GM19023 (cell line): ENCODE measurements at regions not wholly inside any gene's neighbourhood (a gene's known extent, or its start where the extent isn't known, plus 50 kb on each side); places are given as distances from the start of the nearest gene placed in this dataset.

Source experiments
- ATAC-seq: cut with Tn5 transposase; IDR thresholded peaks from one replicate; pipeline ENCODE4 v1.9.1; 2021; ENCODE audit warnings: mild to moderate bottlenecking, moderate library complexity; ENCODE audit not compliant: unreplicated experiment

DNA sequence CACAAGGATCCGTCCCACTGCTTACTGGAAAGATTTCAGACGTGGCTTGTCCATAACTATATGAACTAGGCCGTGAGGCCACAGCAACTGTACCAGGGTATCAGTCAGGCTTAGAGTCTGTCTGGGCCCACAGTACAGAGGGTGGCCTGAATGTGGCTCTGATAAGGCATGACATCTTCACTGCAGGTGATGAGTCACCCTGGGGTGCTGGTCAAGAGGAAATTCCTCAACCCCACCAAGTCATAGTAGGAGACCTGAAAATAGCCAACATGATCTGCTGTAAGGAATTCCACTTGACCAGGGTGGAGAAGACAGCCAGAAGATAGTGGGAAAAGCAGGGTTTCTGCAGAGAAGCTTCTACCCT is 107.7 kb downstream of the INHBB start:
- no peak for ATAC-seq

GRCh38 chr2:120454654-120455385 is 108.9 kb downstream of the INHBB start:
- no peak for ATAC-seq

DNA sequence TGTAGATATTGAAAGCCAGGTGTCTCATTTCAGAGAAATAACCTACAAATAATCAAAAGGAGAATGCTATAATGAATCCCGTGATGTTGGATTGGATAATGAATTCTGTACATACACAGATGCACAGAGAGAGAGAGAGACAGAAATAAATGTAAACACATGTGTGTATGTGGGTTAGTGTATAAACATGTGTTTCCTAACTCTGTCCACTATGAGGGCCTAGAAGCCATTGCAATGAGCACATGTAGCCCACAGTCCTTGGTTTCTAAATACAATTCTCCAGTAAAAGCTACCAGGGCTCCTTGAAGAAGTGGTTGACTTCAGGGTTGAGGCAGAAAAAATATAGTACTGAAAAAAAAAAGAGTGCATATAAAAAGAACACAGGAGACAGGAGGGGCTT is 109.5 kb downstream of the INHBB start:
- no peak for ATAC-seq

GRCh38 chr2:120456867-120457266 is 110.9 kb downstream of the INHBB start:
- no peak for ATAC-seq

DNA sequence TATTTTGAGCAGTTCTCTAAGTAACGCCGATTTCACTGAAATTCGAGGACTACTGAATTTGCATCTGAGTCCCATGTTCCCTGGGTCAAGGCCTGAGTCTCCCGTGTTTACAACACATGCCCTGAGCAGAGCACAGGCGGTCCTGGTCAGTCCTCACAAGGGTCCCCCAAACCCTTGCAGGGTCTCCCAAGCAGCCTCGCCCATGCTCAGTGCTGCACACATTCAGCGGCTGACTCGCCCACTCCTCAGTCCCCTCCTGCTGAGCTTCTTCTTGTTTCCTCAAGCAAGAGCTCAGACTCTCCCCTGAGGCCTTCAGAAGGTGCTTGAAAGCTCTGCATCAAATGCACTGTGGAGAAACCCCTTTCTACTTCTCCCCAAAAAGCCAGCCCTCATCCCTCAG is 114.6 kb downstream of the INHBB start:
- no peak for ATAC-seq

DNA sequence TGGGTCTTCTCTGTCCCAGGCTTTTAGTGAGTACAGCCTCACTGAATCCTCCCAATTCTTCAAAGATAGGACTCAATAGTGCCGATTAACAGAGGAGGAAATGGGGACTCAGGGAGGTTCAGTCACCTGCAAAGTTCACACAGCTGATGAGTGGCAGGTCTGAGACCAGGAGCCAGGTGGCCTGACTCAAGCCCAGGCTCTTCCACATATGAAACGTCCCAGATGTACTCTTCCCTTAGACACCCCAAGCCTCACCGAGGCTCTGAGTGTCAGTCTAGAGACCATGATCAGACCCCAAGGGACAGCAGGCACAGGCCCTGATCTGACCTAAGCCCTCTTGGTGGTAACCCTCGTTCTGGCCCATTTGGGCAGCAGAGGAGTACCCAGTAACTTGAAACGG is 115.2 kb downstream of the INHBB start:
- ATAC-seq = no peak

- no peak for ATAC-seq
Observed at GRCh38 chr2:120461546-120462537, 115.9 kb downstream of the INHBB start.

DNA sequence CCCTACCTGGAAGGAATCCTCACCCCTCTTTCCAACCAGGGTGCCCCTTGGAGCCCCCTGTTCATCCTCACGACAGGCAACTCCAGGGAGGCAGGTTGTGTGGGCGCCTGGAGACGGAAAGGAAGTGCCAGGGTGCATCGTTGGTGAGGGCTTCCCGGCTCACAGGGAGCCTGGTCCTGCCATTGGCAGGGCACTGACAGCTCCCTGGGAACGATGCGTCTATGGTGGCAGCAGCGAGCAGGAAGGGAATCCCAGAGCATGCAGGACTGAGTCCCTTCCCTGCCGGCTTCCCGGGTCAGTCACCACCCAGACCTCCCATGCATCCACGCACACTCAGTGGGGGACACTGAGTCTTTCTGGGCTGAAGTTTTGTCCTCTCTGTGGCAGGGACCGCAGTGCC is 117.6 kb downstream of the INHBB start:
- ATAC-seq = no peak

- no peak for ATAC-seq
Observed at GRCh38 chr2:120463996-120464395, 118.1 kb downstream of the INHBB start.

DNA sequence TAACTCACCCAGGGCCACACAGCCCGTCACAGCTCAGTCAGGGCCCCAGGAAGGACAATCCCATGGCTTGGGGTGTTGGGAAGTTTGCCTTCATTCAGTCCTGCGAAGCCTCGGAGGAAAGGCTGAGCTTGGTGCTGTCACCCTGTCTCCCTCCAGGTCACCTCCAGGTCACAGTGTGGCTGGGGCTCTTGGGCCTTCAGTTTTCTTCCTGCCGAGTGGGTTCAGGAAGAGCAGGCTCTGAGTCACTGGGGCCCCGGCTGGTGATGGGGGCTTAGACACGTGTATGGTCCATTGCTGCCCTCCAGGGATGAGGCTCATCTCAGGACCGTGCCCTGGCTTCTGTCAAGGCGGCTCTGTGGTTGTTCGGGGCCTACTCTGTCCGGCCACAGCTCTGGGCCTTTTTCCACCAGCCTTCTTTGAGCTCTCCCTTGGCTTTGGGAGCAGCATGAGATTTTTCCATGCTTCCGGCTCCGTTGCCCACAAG is 118.6 kb downstream of the INHBB start:
- no peak for ATAC-seq

DNA sequence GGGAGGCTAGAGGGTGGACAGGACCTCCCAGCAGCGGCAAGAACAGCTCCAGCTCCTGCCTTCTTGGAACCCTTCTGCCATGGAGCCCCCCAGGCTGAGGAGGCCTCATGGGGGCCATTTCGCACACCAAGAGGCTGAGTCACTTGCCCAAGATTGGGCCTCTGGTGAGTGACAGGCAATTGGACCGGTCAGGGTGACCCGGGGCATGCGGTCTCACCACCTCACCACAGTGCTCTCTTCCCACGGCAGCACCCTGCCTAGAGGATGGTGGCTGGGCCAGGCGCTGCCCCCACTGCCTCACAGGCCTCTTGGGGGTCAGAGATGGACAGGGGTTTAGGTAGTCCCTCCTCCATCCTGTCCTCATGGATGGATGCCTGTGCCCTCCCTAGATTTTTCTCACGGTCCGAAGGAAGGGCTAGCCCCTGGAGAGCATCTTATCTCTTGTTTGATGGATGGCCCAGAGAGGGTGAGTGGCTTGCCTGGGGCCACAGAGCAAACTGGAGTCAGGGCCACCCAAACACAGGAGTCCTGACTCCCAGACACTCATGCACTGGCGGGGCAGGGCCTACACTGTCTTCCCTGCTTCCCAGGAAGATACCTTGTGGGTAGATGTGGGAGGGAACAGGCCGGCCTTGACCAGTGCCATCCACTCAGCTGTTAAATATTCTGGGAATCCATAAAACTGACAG is 119.2 kb downstream of the INHBB start:
- ATAC-seq = no peak

DNA sequence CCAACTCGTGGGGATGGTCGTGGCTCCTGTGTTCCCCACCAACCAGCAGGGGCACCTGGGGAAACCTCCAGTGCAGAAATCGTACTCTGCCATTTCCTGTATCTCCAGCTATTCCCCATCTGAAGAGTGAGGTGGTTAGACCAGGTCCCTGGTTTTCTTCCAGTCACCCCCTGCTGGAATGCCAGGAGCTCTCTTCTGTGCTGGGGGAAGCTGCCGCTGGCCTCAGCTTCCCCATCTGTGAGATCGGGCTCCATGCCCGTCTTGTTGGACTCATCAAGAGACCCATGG is 119.7 kb downstream of the INHBB start:
- ATAC-seq = no peak

DNA sequence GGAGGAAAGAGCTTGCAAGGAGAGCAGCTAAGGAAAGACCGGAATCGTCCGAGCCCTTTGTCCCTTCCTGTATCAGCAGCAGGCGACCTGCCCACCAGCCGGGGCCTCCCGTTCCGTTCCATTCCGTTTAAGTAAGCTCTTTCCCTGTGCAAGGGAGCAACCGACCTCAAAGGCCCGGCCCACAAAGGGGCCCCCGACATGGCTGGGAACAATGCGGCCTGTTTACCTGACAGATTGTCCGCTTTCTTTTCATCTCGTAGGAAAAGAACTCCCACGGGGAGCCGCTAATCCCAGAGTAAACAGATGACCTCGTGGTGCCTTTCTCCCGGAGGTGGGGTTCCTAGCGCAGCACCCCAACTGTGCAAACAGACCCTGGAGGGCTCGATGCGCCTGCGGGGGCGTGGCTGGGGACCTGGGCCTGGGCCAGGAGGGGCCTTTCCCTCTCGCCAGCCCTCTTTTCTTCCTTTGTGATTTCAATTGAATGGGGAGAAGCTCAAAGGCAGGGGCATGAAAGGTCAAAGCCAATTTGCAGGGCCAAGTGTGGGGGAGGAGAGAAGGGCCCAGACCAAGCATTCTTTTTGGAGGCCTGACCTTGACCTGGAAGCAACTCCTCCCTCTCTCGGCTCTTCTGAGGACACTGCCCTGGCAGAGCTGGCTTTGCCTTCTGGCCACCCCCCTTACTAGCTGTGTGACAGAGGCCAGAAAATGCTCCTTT is 120.2 kb downstream of the INHBB start:
- ATAC-seq = no peak

GRCh38 chr2:120466704-120467054 is 120.7 kb downstream of the INHBB start:
- no peak for ATAC-seq

DNA sequence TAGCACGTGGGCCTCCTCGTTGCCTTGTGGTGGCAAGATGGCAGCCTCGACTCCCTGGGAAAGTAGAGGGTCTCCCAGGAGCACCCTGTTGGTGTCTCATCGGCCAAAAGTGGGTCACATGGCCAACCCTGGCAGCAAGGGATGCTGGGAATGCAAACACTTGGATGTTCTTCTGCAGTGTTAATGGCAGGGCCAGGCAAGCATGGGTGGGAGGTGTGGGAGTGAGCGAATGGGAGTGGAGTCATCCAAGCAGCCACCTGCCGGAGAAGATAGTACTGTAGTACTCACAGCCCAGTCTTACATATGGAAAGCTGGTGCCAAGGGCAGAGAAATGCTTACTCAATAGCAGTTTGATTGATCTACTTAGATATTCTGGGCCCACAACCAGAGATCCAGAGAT is 122.2 kb downstream of the INHBB start:
- ATAC-seq = no peak

DNA sequence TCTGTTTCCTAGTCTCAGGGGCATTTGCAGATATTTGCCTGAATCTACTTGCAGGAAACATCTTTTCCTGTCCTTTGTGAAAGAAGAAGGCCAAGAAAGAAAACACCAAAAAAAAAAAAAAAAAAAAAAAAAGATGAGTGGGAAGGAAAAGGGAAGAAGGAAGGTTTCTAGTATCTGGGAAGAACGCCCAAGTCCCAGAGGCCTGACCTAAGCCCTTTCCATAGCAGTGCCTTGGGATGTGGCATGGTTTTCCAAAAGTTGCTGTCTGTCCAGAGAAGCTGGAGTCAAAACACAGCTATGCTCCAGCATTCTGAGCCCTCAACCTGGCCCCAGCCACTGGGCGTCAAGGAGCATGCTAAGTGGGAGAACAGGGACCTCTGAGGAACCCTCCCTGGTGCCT is 123.5 kb downstream of the INHBB start:
- no peak for ATAC-seq

DNA sequence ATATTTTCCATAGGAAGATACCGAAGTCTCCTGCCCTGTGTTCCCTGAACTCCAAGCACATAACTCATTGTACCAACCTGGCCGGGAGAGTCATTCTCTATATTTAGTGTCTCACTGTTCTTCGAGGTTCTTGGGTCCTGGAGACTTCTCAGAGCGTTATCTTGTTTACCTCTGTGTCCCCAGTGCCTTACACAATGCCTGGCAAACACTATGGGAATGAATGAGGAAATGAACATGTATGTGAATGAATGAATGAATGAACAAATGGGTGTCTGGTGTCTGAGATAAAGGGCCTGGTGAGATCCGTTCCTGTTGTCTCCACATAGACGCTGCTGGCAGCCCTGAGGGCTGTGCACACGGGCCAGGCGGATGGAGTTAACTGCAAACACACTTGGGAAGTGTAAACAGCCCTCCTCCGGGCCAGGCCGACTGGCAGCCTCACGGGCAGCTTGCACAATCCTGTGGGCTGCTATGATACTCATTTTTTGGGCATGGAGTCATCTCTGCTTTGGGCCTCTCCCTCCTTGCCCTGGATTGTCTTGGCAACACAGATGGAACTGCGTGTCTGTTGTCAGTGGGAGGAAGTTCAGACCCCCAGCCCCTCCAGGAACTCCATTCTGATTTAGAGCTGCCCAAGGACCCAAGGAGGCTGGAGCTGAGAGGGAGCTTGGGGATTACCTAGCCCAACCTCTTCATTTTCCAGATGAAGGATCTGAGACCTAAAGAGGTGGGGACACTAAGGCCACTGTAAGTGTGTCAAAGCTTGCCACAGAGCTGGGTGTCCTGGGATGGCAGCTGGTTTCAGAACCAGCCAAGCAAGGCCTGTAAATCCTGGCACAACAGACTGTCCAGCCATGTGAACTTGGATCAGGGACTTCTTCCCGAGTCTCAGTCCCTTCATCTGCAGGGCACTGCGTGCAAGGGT is 124.4 kb downstream of the INHBB start:
- ATAC-seq = no peak

GRCh38 chr2:120471166-120471565 is 125.2 kb downstream of the INHBB start:
- ATAC-seq = no peak

GRCh38 chr2:120472031-120472430 is 126.1 kb downstream of the INHBB start:
- ATAC-seq = no peak

GRCh38 chr2:120472891-120473309 is 127.0 kb downstream of the INHBB start:
- ATAC-seq = no peak
